GM21576 (cell line): ENCODE measurements at regions not wholly inside any gene's neighbourhood (a gene's known extent, or its start where the extent isn't known, plus 50 kb on each side); places are given as distances from the start of the nearest gene placed in this dataset.

Experiments
- ATAC-seq: cut with Tn5 transposase; IDR thresholded peaks from one replicate; pipeline ENCODE4 v1.9.1; 2021; ENCODE audit warnings: mild to moderate bottlenecking, moderate library complexity; ENCODE audit not compliant: unreplicated experiment

DNA sequence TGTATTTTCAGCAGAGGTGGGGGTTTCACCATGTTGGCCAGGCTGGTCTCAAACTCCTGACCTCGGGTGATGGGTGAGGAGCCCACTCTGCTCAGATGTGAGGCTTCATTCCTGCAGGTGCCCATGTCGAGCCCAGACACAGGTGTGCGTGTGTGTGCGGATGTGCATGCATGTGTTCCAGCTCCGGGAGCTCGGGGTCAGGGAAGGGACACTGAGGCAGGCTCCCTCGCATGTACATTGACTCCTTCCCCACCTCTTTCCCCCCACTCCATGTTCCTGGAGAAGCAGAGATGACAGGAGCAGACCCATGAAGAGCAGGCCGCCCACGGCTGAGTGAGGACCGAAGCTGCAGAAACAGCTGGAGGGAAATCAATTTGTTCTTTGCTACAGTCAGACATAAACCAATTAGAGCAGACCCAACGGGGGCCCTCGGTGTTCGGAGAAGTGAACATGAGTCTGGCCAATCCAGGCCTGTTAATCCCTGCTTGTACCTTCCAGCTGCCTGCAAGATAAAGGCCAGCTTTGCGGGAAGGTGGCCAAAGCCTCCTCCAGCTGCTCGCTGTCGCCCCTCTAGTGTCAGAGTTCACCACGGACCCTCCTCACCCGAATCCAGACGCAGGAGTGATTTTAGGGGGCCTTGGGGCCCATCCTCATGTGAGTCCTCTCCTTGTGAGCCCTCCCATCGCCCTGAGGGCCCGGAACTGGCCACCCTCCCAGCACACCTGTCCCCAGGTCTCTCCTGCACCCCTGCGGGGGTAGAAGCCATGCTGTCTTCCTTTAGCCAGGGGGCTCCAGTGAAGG, 321.0 kb upstream of the RTL1 start:
- ATAC-seq = no peak

GRCh38 chr14:101225157-101226152, 321.9 kb upstream of the RTL1 start:
- no peak for ATAC-seq

DNA sequence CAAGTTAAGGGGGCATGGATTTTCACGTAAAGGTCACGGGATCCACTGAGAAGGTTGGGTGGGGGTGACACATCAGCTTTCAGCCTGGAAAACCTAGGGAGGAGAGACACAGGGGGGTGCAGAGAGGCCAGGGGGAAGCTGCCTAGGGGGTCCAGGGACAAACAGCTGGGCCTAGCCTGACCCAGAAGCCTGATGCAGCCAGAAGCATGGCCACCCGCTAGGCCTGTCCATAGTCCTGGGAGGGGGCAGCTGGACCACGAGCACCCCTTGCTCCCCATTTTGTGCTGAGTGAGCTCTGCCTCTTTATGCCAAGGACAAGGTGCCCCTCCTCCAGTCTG, 322.7 kb upstream of the RTL1 start:
- ATAC-seq = no peak

- ATAC-seq = no peak
Observed at GRCh38 chr14:101226603-101227425, 323.3 kb upstream of the RTL1 start.

DNA sequence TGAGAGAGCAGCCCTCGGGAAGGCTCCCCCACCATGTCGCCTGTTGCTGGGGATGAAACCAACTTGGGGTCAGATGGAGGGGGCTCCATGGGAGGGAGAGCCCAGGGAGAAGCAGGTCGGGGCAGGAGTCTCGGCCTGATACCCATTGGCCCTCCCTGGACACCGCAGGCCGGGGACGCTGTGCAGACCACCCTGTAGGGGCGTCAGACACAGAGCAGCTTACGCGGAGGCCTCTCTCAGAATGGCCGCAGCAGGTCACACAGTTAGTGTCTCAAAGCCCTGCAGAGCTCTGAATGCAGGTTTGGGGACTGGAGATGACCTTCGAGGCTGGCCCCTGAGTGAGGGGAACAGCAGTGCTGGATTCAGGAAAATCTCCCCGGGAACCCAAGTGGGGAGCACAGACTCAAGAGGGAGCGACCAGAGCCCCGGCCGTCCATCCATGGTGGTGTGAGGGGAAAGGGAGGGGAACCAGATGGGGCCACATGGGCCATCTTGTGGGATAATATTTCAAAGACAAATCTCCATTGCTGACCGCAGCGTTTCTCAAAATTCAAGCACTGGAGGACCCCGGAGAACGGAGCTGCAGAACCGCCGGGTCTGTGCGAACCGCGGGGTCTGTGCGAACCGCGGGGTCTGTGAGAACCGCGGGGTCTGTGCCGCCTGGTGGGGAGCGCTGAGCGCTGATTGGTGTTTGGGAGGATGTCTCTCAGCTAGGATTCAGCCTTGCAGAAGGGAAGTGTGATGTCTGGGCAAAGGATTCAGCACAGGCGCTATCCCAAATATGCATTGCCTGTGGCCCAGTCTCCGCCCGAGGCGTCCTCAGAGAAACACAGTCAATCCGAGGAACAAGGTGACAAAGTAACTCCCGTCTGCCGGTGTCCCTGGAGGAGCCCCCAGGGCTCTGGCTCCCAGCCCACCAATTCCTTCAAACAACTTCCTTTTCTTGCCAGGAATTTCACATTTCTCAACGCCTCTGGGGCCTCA, 324.4 kb upstream of the RTL1 start:
- ATAC-seq = no peak

DNA sequence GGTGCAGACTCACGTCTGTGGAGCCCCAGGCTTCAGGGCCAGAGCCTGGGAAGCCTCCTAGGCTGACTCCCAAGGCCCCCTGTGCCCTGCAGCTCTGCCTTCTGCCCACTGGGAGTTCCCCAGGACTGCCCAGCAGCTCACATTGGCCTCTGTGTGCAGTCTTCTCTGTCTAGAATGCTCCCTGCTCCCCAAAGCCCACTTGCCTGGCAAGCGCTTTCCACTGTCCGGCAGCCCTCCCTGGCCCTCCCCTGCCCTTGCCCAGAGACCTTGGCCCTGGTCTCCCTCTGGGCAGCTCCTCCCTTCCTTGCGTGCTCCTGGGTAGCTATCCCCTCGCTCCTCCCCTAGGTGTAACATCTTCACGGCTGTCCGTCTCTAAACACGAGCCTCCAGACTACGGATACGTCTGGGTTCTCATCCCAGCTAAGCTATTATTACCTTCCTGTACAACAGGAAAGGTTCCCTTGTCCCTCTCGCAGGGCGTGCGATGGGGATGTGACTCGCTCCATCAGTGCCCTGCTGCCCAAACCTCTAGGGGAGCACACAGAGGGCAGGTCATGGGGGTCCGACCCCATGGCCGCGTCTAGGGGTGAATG, 325.5 kb upstream of the RTL1 start:
- ATAC-seq = no peak

GRCh38 chr14:101229666-101230065, 326.1 kb upstream of the RTL1 start:
- ATAC-seq = no peak

DNA sequence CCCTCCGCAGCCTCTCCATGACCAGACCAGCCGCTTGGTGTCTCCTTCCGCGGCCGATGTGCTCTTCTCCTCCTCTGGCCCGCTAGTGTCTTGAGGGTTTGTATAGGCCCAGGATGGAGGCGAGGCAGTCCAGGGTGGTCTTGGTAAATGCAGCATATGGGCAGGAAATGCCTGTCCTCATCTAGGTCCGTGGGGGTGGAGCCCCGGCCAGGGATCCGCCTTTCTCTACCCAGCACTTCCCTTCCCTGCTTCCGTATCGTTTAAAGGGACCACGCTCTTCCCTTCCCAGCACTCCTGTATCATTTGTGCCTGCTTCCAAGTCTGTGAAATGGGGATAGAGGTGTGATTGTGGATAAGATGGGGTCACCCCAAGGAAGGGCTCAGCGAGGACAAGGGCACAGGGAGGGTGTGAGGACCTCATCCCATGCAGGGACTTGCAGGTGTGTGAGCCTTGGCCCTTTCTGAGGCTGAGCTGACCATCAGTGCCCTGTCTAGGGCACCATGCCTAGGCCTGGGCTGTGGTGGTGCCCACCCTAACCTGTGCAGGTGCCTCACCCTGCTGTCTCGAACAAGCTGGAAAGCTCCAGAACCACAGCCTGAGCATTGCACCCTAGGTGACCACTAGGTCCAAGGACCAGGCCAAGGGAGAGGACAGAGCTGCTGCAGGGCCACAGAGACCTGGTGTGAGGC, 326.8 kb upstream of the RTL1 start:
- no peak for ATAC-seq

- ATAC-seq = no peak
Observed at GRCh38 chr14:101230851-101231550, 327.5 kb upstream of the RTL1 start.

DNA sequence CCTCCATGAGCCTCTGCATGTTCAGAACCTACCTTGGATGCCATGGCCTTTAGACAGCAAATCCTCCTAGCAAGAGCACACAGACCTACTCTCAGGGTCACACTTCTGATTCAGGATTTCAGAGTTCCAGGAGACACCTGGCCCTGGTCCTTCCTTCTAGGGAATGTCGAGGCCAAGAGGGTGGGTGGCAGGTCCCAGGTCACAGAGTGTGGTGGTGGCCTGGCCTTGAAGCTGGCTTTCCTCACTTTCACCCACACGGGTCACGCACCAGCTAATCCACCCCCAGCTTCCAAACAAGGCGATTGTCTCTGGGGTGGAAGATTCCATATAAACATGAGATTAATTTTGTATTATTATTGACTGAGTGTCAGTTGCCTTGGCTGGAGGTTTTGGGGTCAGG, 328.3 kb upstream of the RTL1 start:
- ATAC-seq = no peak

- no peak for ATAC-seq
Observed at GRCh38 chr14:101232340-101233020, 328.8 kb upstream of the DIO3 start.

- no peak for ATAC-seq
Observed at GRCh38 chr14:101233021-101233366, 328.3 kb upstream of the DIO3 start.

DNA sequence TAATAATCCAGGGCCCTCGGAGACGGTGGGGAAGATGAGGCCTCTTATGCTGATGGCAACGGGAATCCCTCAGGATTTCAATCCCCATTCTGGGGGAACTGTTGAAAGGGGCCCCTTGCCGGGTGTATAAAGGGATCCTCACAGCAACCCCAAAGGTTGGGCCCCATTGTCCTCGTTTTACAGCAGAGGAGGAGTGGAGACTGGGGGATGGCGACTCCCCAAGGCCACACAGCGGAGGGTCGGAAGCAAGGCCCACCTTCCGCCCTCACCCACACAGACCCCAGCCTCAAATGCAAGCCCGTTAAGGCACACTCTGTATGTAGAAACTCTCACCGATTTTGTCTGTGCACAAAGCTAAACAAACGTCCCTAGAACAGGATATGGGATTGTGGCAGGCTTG, 327.9 kb upstream of the DIO3 start:
- ATAC-seq = no peak

DNA sequence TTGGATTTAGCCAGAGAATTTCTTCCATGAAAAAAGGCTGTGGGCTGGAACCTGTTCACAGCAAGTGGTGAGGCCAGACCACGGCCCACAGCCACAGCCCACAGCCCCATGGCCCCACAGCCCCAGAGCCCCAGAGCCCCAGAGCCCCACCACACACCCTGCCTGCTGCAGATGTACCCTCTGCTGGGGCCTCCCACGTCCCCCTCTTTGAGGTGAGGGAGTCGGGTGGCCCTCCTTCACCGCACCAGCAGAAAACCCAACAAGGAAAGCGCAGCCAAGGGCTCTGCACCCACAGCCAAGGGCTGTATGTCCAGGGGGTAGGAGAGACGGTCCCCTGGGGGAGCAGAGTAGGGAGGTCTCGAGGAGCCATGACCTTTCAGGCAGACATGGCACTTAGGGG, 327.5 kb upstream of the DIO3 start:
- no peak for ATAC-seq

DNA sequence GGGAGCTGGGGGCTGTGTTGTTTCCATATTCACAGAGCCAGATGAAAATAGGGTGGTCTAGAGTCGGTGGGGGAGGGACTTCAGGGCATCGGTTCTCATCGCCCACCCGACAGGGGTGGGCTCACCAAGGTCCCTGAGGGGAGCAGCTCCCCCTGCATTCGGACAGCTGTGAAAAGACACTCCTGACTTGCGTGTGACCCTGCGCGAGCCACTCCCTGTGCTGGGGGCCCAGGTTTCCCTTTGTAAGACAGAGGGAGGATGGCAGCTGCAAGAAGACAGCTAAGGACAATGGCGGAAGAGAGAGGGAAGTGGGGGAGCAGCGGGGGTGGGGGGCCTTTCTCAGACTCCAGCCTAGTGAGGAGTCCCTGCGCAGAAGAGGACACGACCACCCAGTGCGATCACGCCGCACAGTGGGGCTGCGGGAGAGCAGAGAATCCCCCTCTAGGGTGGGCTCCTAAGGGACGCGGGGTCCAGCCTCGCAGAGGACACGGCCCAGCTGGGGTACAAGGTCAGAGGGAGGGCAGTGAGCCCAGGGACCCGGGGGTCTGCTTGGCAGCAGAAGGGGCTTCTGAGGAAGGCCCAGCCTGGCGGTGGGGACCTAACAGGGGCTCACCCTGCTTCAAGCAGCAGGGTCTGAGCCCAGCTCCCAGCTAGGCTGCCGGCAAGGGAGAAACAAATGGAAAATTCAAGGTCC, 326.9 kb upstream of the DIO3 start:
- no peak for ATAC-seq

DNA sequence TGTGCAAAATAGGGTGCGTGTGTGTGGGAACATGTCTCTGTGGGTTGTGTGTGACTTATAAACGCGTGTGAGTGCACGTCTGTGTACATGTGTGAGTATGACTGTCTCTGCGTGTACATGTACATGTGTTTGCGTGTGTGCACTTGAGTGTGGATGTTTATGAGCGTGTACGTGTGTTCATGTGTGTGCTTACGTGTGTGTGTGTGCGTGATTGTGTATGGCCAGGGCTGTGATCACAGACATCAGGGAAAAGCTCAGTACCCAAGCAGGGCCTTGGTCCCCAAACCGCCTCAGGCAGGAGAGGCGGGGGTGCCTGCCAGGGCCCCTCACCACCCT, 326.3 kb upstream of the DIO3 start:
- ATAC-seq = no peak

GRCh38 chr14:101235335-101236103, 325.8 kb upstream of the DIO3 start:
- ATAC-seq = no peak
